WTC11 (cell line): ENCODE measurements at regions not wholly inside any gene's neighbourhood (a gene's known extent, or its start where the extent isn't known, plus 50 kb on each side); places are given as distances from the start of the nearest gene placed in this dataset.

ENCODE experiments used
- ATAC-seq: fragments of 200-7000 bp; cut with Tn5 transposase; 2 replicates; pipeline ENCODE4 v1.10.0; 2021; ENCODE audit warnings: mild to moderate bottlenecking, moderate library complexity
- CTCF ChIA-PET: fragments of 300-600 bp; sonication (Branson Sonifier 250); formaldehyde crosslinking; loops from one replicate; lab custom pipeline; 2021; ENCODE audit warnings: antibody characterized with exemption; lab: Charles Lee
- POLR2A ChIA-PET: fragments of 350-600 bp; sonication (Branson Sonifier 250); formaldehyde crosslinking; loops from one replicate; lab custom pipeline; 2021; ENCODE audit warnings: antibody characterized with exemption; lab: Charles Lee
- DNase-seq: peaks from one replicate; pipeline ENCODE4 v3.0.0; 2021; ENCODE audit warnings: low spot score
- H3K27ac Mint-ChIP-seq: 2 replicates; pipeline ENCODE4 v1.8.0; 2021; ENCODE audit warnings: mixed read lengths
- H3K27me3 Mint-ChIP-seq: 2 replicates; pipeline ENCODE4 v1.8.0; 2021; ENCODE audit warnings: low read depth, mild to moderate bottlenecking, moderate library complexity, mixed read lengths
- H3K36me3 Mint-ChIP-seq: 2 replicates; pipeline ENCODE4 v1.8.0; 2021; ENCODE audit warnings: mixed read lengths
- H3K4me1 Mint-ChIP-seq: 2 replicates; pipeline ENCODE4 v1.8.0; 2022; ENCODE audit warnings: mixed read lengths
- H3K4me3 Mint-ChIP-seq: 2 replicates; pipeline ENCODE4 v1.8.0; 2021; ENCODE audit warnings: mild to moderate bottlenecking, moderate library complexity, mixed read lengths
- H3K9me3 Mint-ChIP-seq: 2 replicates; pipeline ENCODE4 v1.8.0; 2021; ENCODE audit warnings: mixed read lengths
- CBFB ChIP-seq: sonication (generic); formaldehyde crosslinking; IDR thresholded peaks from 2 replicates; pipeline ENCODE4 v1.8.1; 2022; ENCODE audit warnings: mild to moderate bottlenecking, low read depth, missing genetic modification reagents
- CTCF ChIP-seq: fragments of 200-600 bp; IDR thresholded peaks from 2 replicates; pipeline ENCODE4 v1.8.0; 2022; ENCODE audit warnings: antibody characterized with exemption
- E2F4 ChIP-seq: sonication (generic); formaldehyde crosslinking; IDR thresholded peaks from 2 replicates; pipeline ENCODE4 v1.8.1; 2022; ENCODE audit warnings: low read depth, mild to moderate bottlenecking, moderate library complexity, missing genetic modification reagents, borderline replicate concordance
- E2F5 ChIP-seq: sonication (generic); formaldehyde crosslinking; IDR thresholded peaks from 2 replicates; pipeline ENCODE4 v1.8.1; 2022; ENCODE audit warnings: mild to moderate bottlenecking, moderate library complexity, missing genetic modification reagents
- GABPB1 ChIP-seq: sonication (generic); formaldehyde crosslinking; IDR thresholded peaks from 2 replicates; pipeline ENCODE4 v1.8.1; 2023; ENCODE audit warnings: mild to moderate bottlenecking, missing genetic modification reagents
- GTF2I ChIP-seq: fragments of 250-450 bp; sonication (Bioruptor Pico); conservative IDR thresholded peaks from 2 replicates; pipeline ENCODE4 v1.4.0; 2021; ENCODE audit warnings: mild to moderate bottlenecking
- MAX ChIP-seq: sonication (generic); formaldehyde crosslinking; IDR thresholded peaks from 2 replicates; pipeline ENCODE4 v1.8.0; 2022; ENCODE audit warnings: mild to moderate bottlenecking, missing genetic modification reagents
- MXD4 ChIP-seq: fragments of 250-450 bp; sonication (Bioruptor Pico); IDR thresholded peaks from 2 replicates; pipeline ENCODE4 v1.8.0; 2021; ENCODE audit warnings: mild to moderate bottlenecking, moderate library complexity, borderline replicate concordance
- MYBL2 ChIP-seq: sonication (generic); formaldehyde crosslinking; IDR thresholded peaks from 2 replicates; pipeline ENCODE4 v1.8.1; 2023; ENCODE audit warnings: mild to moderate bottlenecking, moderate library complexity, missing genetic modification reagents
- NFE2L1 ChIP-seq: sonication (generic); formaldehyde crosslinking; IDR thresholded peaks from 2 replicates; pipeline ENCODE4 v1.8.1; 2023; ENCODE audit warnings: missing genetic modification reagents
- NR1H2 ChIP-seq: sonication (generic); formaldehyde crosslinking; IDR thresholded peaks from 2 replicates; pipeline ENCODE4 v1.9.0; 2021; ENCODE audit warnings: mild to moderate bottlenecking, moderate library complexity, missing genetic modification reagents
- PRRX2 ChIP-seq: fragments of 250-450 bp; sonication (Bioruptor Pico); IDR thresholded peaks from 2 replicates; pipeline ENCODE4 v1.8.0; 2021; ENCODE audit warnings: mild to moderate bottlenecking
- SMAD3 ChIP-seq: sonication (generic); formaldehyde crosslinking; IDR thresholded peaks from 2 replicates; pipeline ENCODE4 v1.8.0; 2022; ENCODE audit warnings: missing genetic modification reagents, mild to moderate bottlenecking, borderline replicate concordance
- STAT6 ChIP-seq: sonication (generic); formaldehyde crosslinking; conservative IDR thresholded peaks from 2 replicates; pipeline ENCODE4 v1.8.1; 2023; ENCODE audit warnings: mild to moderate bottlenecking, low read depth, missing genetic modification reagents, moderate library complexity
- TCF7 ChIP-seq: sonication (generic); formaldehyde crosslinking; IDR thresholded peaks from 2 replicates; pipeline ENCODE4 v1.8.0; 2022; ENCODE audit warnings: mild to moderate bottlenecking, low read depth, missing genetic modification reagents, moderate library complexity
- TEAD4 ChIP-seq: sonication (generic); formaldehyde crosslinking; IDR thresholded peaks from 2 replicates; pipeline ENCODE4 v1.8.0; 2022; ENCODE audit warnings: mild to moderate bottlenecking, missing genetic modification reagents
- TP53 ChIP-seq: sonication (generic); formaldehyde crosslinking; IDR thresholded peaks from 2 replicates; pipeline ENCODE4 v1.8.1; 2023; ENCODE audit warnings: mild to moderate bottlenecking, missing genetic modification reagents
- USF2 ChIP-seq: sonication (generic); formaldehyde crosslinking; IDR thresholded peaks from 2 replicates; pipeline ENCODE4 v1.8.1; 2023; ENCODE audit warnings: mild to moderate bottlenecking, missing genetic modification reagents, moderate library complexity
- ZNF121 ChIP-seq: sonication (generic); formaldehyde crosslinking; IDR thresholded peaks from 2 replicates; pipeline ENCODE4 v1.8.0; 2023; ENCODE audit warnings: missing genetic modification reagents
- ZNF423 ChIP-seq: fragments of 250-450 bp; sonication (Bioruptor Pico); IDR thresholded peaks from 2 replicates; pipeline ENCODE4 v2.1.2; 2022; ENCODE audit warnings: mild to moderate bottlenecking, moderate library complexity
- ZNF671 ChIP-seq: fragments of 250-450 bp; sonication (Bioruptor Pico); IDR thresholded peaks from 2 replicates; pipeline ENCODE4 v1.8.0; 2021; ENCODE audit warnings: mild to moderate bottlenecking

- POLR2A ChIA-PET, result no interaction called here
- DNase-seq, result no peak
- no peak overlapping the region for H3K4me3 Mint-ChIP-seq
- peaks cover 35% of the 10 kb centered on the region for H3K4me1 Mint-ChIP-seq
- no peaks in the 10 kb centered on the region for H3K27me3 Mint-ChIP-seq
- H3K36me3 Mint-ChIP-seq, result no peaks in the 10 kb centered on the region
- TF ChIP-seq TEAD4, result no peak
- no peak for TF ChIP-seq ZNF423 (CRISPR knock-in tag)
- TF ChIP-seq STAT6, result no peak
- TF ChIP-seq PRRX2 (CRISPR knock-in tag), result no peak
- no peak for TF ChIP-seq NFE2L1
- TF ChIP-seq MXD4 (CRISPR knock-in tag), result no peak
- TF ChIP-seq SMAD3 (CRISPR knock-in tag), result no peak
- no peak for TF ChIP-seq MYBL2
- TF ChIP-seq CTCF, result no peak
- TF ChIP-seq NR1H2 (CRISPR knock-in tag), result no peak
- no peak for TF ChIP-seq TCF7 (CRISPR knock-in tag)
- TF ChIP-seq ZNF671 (CRISPR knock-in tag), result no peak
- no peak for TF ChIP-seq GABPB1 (CRISPR knock-in tag)
- TF ChIP-seq GTF2I (CRISPR knock-in tag), result no peak
- H3K27ac Mint-ChIP-seq, result no peak overlapping the region; the same call in 1 of the 2 replicates
- no peaks in the 10 kb centered on the region for H3K9me3 Mint-ChIP-seq
- CTCF ChIA-PET, result interaction anchor here (1.1 kb wide), 1 partner anchor 73 kb away, joined by 3 read pairs; no protein-coding TSS in a partner anchor
- ATAC-seq, result no peak
These were observed 65.4 kb upstream of the KLHL13 start for GRCh38 chrX:118182025-118182424.

- POLR2A ChIA-PET, result no interaction called here
- H3K4me1 Mint-ChIP-seq, result peaks cover 35% of the 10 kb centered on the region
- H3K4me3 Mint-ChIP-seq, result no peak overlapping the region
- TF ChIP-seq GTF2I (CRISPR knock-in tag) (no peak), MAX (CRISPR knock-in tag) (no peak), USF2 (no peak), CBFB (CRISPR knock-in tag) (no peak), E2F4 (CRISPR knock-in tag) (no peak), TP53 (CRISPR knock-in tag) (no peak), E2F5 (CRISPR knock-in tag) (no peak), ZNF121 (CRISPR knock-in tag) (no peak)
- TF ChIP-seq, all 79 proteins: peak for 0
- no peaks in the 10 kb centered on the region for H3K27me3 Mint-ChIP-seq
- CTCF ChIA-PET, result interaction anchor here (0.7 to 1.6 kb wide), 4 partner anchors 13 to 186 kb away, joined by 3 to 7 read pairs (median 5); no protein-coding TSS in a partner anchor
- no peaks in the 10 kb centered on the region for H3K9me3 Mint-ChIP-seq
- ATAC-seq, result no peak
- no peak overlapping the region for H3K27ac Mint-ChIP-seq
- DNase-seq, result no peak
- no peaks in the 10 kb centered on the region for H3K36me3 Mint-ChIP-seq
These were observed 66.1 kb upstream of the KLHL13 start for GRCh38 chrX:118182681-118183080.
